Common myeloid progenitor, CD34-positive (primary cell): ENCODE measurements at regions not wholly inside any gene's neighbourhood (a gene's known extent, or its start where the extent isn't known, plus 50 kb on each side); places are given as distances from the start of the nearest gene placed in this dataset.

Experiments used
- CTCF ChIA-PET: fragments of 350-600 bp; sonication (Branson Sonifier 250); formaldehyde crosslinking; loops from one replicate; lab custom pipeline; 2021; ENCODE audit warnings: antibody characterized with exemption; lab: Charles Lee
- POLR2A ChIA-PET: fragments of 350-600 bp; sonication (Branson Sonifier 250); formaldehyde crosslinking; loops from one replicate; lab custom pipeline; 2021; ENCODE audit warnings: antibody characterized with exemption; lab: Charles Lee
- DNase-seq, 3 donors: peaks; one replicate each; pipeline versions ENCODE4 v3.0.0 to v3.0.0-alpha.2; 2013
- H3K27ac ChIP-seq, 2 experiments: 1 replicate in 1 of 2; 2 replicates in 1 of 2; pipeline ENCODE4 v1.7.0; 2013; ENCODE audit warnings: inconsistent platforms in 2 of 2, low read length in 2 of 2, mild to moderate bottlenecking in 2 of 2, low read depth in 1 of 2, moderate library complexity in 1 of 2; ENCODE audit not compliant: severe bottlenecking in 2 of 2, insufficient read depth in 1 of 2, poor library complexity in 1 of 2
- H3K27me3 ChIP-seq, 5 experiments: replicated peaks in 2 of 5; 1 replicate in 3 of 5; 2 replicates in 2 of 5; pipeline versions ENCODE4 v1.6.1 to v1.7.0; 2013; ENCODE audit warnings: low read length in 4 of 5, mild to moderate bottlenecking in 2 of 5, moderate library complexity in 2 of 5, inconsistent platforms in 1 of 5; ENCODE audit not compliant: insufficient read depth in 5 of 5, control insufficient read depth in 4 of 5
- H3K36me3 ChIP-seq, 4 experiments: 1 replicate in 2 of 4; 2 replicates in 2 of 4; pipeline versions ENCODE4 v1.6.1 to v1.7.0; 2013; ENCODE audit warnings: low read length in 3 of 4, control low read depth in 1 of 4, mild to moderate bottlenecking in 1 of 4; ENCODE audit not compliant: control insufficient read depth in 4 of 4, insufficient read depth in 4 of 4
- H3K4me1 ChIP-seq, 4 experiments: 1 replicate in 3 of 4; 2 replicates in 1 of 4; pipeline versions ENCODE4 v1.6.1 to v1.7.1; 2013; ENCODE audit warnings: low read length in 3 of 4, mild to moderate bottlenecking in 3 of 4, control low read depth in 1 of 4, inconsistent platforms in 1 of 4, moderate library complexity in 1 of 4; ENCODE audit not compliant: control insufficient read depth in 4 of 4, insufficient read depth in 4 of 4; ENCODE audit errors: control extremely low read depth in 1 of 4
- H3K4me3 ChIP-seq, 7 experiments: 1 replicate in 4 of 7; 2 replicates in 3 of 7; pipeline versions ENCODE4 v1.5.1 to v1.7.0; 2013; ENCODE audit warnings: mild to moderate bottlenecking in 7 of 7, low read length in 6 of 7, moderate library complexity in 6 of 7, inconsistent platforms in 2 of 7, low read depth in 2 of 7, control low read depth in 1 of 7; ENCODE audit not compliant: insufficient read depth in 4 of 7, control insufficient read depth in 1 of 7; ENCODE audit errors: extremely low read depth in 1 of 7
- H3K9me3 ChIP-seq, 5 experiments: 1 replicate in 4 of 5; 2 replicates in 1 of 5; pipeline versions ENCODE4 v1.6.1 to v1.7.1; 2013; ENCODE audit warnings: low read length in 4 of 5, mild to moderate bottlenecking in 2 of 5, inconsistent platforms in 1 of 5, low read depth in 1 of 5, moderate library complexity in 1 of 5; ENCODE audit not compliant: control insufficient read depth in 4 of 5, insufficient read depth in 2 of 5; ENCODE audit errors: control extremely low read depth in 1 of 5
- WGBS: methylation state at CpG from one replicate; pipeline ENCODE4 v1.1.5; 2013; ENCODE audit not compliant: insufficient coverage; 5-methylcytosine and 5-hydroxymethylcytosine counted together

DNA sequence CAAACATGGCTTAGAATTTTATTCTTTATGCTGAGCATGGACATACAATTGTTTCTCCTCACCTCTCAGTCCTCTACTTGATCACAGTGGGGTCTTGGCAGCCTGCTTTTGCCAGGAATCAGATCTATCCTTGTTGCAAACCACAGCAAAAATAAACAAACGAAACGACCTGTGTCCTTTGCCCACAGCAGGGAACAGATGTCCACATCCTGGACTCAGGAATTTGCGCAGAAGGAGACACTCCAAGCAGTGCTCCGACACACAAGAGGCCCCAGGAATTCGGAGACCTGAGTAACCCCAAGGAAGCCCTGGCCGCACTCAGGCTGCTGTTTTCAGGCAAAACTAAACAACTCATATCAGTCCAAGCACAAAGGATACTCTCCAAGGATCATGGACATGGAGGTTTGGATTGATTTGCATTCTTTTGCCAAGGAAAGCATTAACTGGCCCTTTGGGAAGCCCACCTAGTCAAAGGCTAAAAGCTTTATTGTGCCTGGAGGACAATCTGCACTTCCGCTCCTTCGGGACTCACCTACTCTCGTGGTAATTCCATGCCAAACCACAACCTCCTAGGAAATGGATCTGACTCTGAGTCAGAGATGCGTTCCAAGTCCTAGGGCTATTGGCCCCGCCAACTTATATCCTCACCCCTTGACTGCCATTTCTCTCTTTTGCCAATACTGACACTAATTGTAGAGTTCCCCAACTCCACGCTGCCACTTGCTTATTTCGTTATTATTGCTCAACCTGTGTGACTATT lies 271.1 kb upstream of the CDH11 start:
- POLR2A ChIA-PET: no interaction called here
- Histone ChIP-seq H3K36me3 (no peaks in the 10 kb centered on the region), H3K4me1 (no peaks in the 10 kb centered on the region), H3K4me3 (no peak overlapping the region), H3K9me3 (no peaks in the 10 kb centered on the region), H3K27me3 (no peaks in the 10 kb centered on the region), H3K27ac (no peak overlapping the region)
- no peak for DNase-seq
- 89% methylated on average over 11 of the region's 13 CpGs for WGBS
- CTCF ChIA-PET: no interaction called here

DNA sequence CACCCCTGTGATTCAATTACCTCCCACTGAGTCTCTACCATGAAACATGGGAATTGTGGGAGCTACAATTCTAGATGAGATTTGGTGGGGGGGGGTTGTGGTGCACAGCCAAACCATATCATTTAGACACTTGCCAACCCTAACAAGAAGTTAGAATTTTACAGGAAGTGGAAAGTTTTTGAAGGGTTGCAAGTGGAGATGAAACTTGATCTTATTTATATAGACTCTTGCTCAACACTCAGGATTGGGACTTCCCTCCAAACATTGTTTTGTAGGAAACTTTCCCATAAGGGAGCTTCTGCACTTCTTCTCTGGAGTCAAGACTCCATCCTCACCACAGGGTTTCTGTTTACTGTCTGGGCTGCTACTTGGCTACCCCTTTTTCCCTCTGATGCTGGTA lies 266.7 kb upstream of the CDH11 start:
- no peaks in the 10 kb centered on the region for H3K4me1 ChIP-seq
- H3K36me3 ChIP-seq: no peaks in the 10 kb centered on the region
- no peak overlapping the region for H3K27ac ChIP-seq
- POLR2A ChIA-PET: no interaction called here
- no peak for DNase-seq
- CTCF ChIA-PET: no interaction called here
- no peak overlapping the region for H3K4me3 ChIP-seq
- H3K27me3 ChIP-seq: no peaks in the 10 kb centered on the region
- H3K9me3 ChIP-seq: no peaks in the 10 kb centered on the region

DNA sequence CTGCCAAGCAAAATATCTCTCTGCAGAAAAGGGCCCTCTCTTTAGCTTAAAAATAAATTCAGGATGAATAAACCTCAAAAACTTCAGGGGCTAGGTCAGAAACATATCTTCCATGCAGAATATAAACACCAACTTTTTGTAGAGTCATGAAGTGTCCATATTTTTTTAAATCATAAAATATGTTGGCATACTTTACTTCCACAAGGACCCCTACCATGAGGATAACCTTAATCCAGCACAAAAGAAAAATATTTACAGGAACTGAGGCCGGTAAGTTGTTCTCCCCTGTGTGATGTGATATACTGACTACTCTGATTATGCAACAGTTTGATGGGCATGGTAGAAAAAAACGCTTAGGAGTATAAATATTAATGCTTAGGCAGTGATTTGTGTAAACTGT lies 264.8 kb upstream of the CDH11 start:
- Histone ChIP-seq H3K36me3 (no peaks in the 10 kb centered on the region), H3K27ac (no peak overlapping the region), H3K4me1 (no peaks in the 10 kb centered on the region), H3K9me3 (no peaks in the 10 kb centered on the region), H3K4me3 (no peak overlapping the region), H3K27me3 (no peaks in the 10 kb centered on the region)
- ChIA-PET CTCF (no interaction called here), POLR2A (no interaction called here)
- no peak for DNase-seq
- 0% methylated on average over 1 of the region's 2 CpGs for WGBS

DNA sequence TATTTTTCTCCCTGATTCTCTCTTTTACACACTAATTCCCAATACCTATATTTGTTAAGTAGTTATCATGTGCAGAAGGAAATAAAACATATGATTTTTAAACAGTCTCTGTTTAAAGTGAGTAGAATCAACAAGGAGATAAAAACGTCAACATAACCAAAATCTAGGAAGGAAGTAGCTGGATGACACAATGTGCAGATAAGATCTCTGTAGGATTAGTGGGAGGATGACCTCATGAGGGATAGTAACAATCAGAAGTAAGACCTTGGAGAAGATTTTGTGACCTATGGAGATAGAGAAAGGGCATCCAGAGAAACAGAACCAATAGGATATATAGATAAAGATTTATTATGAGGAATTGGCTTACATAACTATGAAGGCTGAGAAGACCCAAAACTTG lies 262.6 kb upstream of the CDH11 start:
- no peaks in the 10 kb centered on the region for H3K9me3 ChIP-seq
- H3K36me3 ChIP-seq: no peaks in the 10 kb centered on the region
- CTCF ChIA-PET: no interaction called here
- H3K4me3 ChIP-seq: no peak overlapping the region
- WGBS: 11% methylated on average over 1 of the region's 1 CpG
- H3K27ac ChIP-seq: no peak overlapping the region
- no peak for DNase-seq
- POLR2A ChIA-PET: no interaction called here
- H3K4me1 ChIP-seq: no peaks in the 10 kb centered on the region
- no peaks in the 10 kb centered on the region for H3K27me3 ChIP-seq

DNA sequence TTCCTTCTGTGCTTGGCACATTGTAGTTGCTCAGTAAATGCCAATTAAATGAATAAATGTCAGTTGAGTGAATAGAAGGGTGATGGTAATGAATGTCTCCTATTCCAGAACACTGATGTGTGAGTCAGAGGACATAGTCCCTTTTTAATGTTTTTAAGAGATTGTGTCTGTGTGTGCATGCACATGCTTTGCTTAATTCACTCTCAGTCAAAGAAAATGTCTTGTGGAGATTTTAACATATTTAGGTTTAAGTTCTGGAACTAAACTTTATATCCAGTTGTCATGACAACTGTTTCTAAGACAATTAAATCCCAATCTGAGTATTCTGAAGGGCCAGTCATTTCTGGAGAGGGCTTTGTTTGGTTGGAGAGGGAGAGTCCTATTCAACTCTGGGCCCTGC lies 255.3 kb upstream of the CDH11 start:
- ChIA-PET POLR2A (no interaction called here), CTCF (no interaction called here)
- DNase-seq: no peak
- H3K9me3 ChIP-seq: no peaks in the 10 kb centered on the region
- no peak overlapping the region for H3K27ac ChIP-seq
- H3K4me1 ChIP-seq: peaks cover 0 to 7% (median 2%) of the 10 kb centered on the region in 4 experiments
- no peak overlapping the region for H3K4me3 ChIP-seq
- no peaks in the 10 kb centered on the region for H3K36me3 ChIP-seq
- no peaks in the 10 kb centered on the region for H3K27me3 ChIP-seq

DNA sequence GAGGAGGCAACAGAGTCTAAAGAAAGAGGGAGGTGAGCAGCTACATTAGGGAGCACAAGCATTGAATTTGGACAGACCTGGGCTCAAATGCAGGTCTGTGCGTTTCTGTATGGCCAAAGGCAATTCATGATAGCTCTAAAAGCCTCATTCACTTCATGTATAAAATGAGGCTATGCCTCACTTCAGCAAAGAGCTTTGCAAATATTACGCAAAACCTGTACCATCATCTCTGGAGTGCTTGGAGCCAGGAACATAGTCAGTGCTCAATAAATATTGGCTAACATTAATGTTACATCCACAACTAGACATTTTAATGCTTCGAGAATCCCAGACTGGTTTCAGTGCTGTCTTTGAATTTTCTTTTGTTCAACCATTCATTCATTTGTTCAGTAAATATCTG lies 254.7 kb upstream of the CDH11 start:
- Histone ChIP-seq H3K4me1 (peaks cover 0 to 7% (median 2%) of the 10 kb centered on the region in 4 experiments), H3K4me3 (no peak overlapping the region), H3K27ac (no peak overlapping the region), H3K27me3 (no peaks in the 10 kb centered on the region), H3K36me3 (no peaks in the 10 kb centered on the region), H3K9me3 (no peaks in the 10 kb centered on the region)
- no peak for DNase-seq
- ChIA-PET CTCF (no interaction called here), POLR2A (no interaction called here)
- 97% methylated on average over 3 of the region's 3 CpGs for WGBS

DNA sequence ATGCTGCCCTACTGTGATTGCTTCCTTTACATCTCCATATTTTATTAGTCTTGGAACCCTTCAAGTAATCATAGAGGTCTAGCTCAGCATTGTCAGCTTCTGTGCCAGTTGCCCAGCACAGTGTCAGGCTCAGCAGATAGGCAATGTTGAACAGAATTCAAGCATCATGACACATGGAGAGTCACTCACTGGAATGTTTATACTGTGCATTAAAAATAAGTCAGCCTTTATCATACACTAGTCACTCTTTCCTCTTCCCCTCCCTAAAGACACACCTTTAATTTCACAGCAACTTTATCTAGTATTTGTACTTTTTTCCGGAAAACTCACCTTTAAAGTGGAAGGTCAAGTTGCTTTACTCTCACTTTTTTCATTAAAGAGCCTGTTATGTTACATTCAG lies 253.8 kb upstream of the CDH11 start:
- POLR2A ChIA-PET: no interaction called here
- H3K4me3 ChIP-seq: no peak overlapping the region
- no peak for DNase-seq
- CTCF ChIA-PET: no interaction called here
- no peaks in the 10 kb centered on the region for H3K9me3 ChIP-seq
- H3K27me3 ChIP-seq: no peaks in the 10 kb centered on the region
- no peaks in the 10 kb centered on the region for H3K36me3 ChIP-seq
- H3K4me1 ChIP-seq: peaks cover 0 to 7% (median 2%) of the 10 kb centered on the region in 4 experiments
- 100% methylated on average over 1 of the region's 1 CpG for WGBS
- H3K27ac ChIP-seq: no peak overlapping the region
